OCI-LY7 (cell line): ENCODE measurements at regions not wholly inside any gene's neighbourhood (a gene's known extent, or its start where the extent isn't known, plus 50 kb on each side); places are given as distances from the start of the nearest gene placed in this dataset.

ENCODE experiments used
- BruUV-seq: library from RNA; stranded (reverse); fragments of 400-500 nt; replicated peaks from 2 replicates; lab custom pipeline; 2021; lab: Mats Ljungman, UMichigan
- CTCF ChIA-PET: fragments of 300-600 bp; sonication (Branson Sonifier 250); formaldehyde crosslinking; loops from one replicate; lab custom pipeline; 2022; ENCODE audit warnings: antibody characterized with exemption; ENCODE audit not compliant: unreplicated experiment; lab: Charles Lee
- POLR2A ChIA-PET: fragments of 300-600 bp; sonication (Branson Sonifier 250); formaldehyde crosslinking; loops from one replicate; lab custom pipeline; 2022; ENCODE audit warnings: antibody characterized with exemption; lab: Charles Lee
- DNase-seq: peaks from one replicate; pipeline ENCODE4 v3.0.0-alpha.2; 2015; ENCODE audit warnings: low spot score
- H2AFZ ChIP-seq: fragments of 200-600 bp; sonication (generic), shearing (Covaris generic); 2 replicates; pipeline ENCODE4 v1.6.1; 2014; ENCODE audit warnings: mild to moderate bottlenecking, antibody characterized with exemption, low read length, moderate library complexity
- H3K27ac ChIP-seq: fragments of 200-600 bp; sonication (generic); 2 replicates; pipeline ENCODE4 v1.5.1; 2014; ENCODE audit warnings: mixed run types, low read depth, mild to moderate bottlenecking, moderate library complexity, low read length, inconsistent platforms; ENCODE audit not compliant: poor library complexity, severe bottlenecking
- H3K36me3 ChIP-seq: fragments of 200-600 bp; sonication (generic); 2 replicates; pipeline ENCODE4 v1.6.1; 2014; ENCODE audit warnings: mild to moderate bottlenecking, antibody characterized with exemption, low read length, moderate library complexity, mixed read lengths; ENCODE audit not compliant: insufficient read depth
- H3K4me1 ChIP-seq: fragments of 200-600 bp; sonication (generic); 2 replicates; pipeline ENCODE4 v1.5.1; 2014; ENCODE audit warnings: mild to moderate bottlenecking, low read length; ENCODE audit not compliant: insufficient read depth, poor library complexity, severe bottlenecking
- H3K4me2 ChIP-seq: fragments of 200-600 bp; sonication (generic); 2 replicates; pipeline ENCODE4 v1.6.1; 2014; ENCODE audit warnings: mild to moderate bottlenecking, low read length
- H3K4me3 ChIP-seq: fragments of 200-600 bp; sonication (generic); 2 replicates; pipeline ENCODE4 v1.5.1; 2014; ENCODE audit warnings: mild to moderate bottlenecking, low read depth, low read length; ENCODE audit not compliant: poor library complexity, severe bottlenecking
- H3K79me2 ChIP-seq: fragments of 200-600 bp; sonication (generic); 2 replicates; pipeline ENCODE4 v1.6.1; 2016; ENCODE audit warnings: low read depth, mild to moderate bottlenecking, low read length, moderate library complexity, mixed read lengths; ENCODE audit not compliant: insufficient read depth
- H3K9me2 ChIP-seq: fragments of 200-600 bp; sonication (generic); 2 replicates; pipeline ENCODE4 v1.6.1; 2016; ENCODE audit warnings: mild to moderate bottlenecking, low read length, mixed read lengths; ENCODE audit not compliant: insufficient read depth
- H3K9me3 ChIP-seq: fragments of 200-600 bp; sonication (generic); 2 replicates; pipeline ENCODE4 v1.6.1; 2014; ENCODE audit warnings: mild to moderate bottlenecking, mixed run types, low read length, mixed read lengths
- H4K20me1 ChIP-seq: fragments of 200-600 bp; sonication (generic); 2 replicates; pipeline ENCODE4 v1.6.1; 2014; ENCODE audit warnings: mild to moderate bottlenecking, antibody characterized with exemption, low read length, moderate library complexity, mixed read lengths; ENCODE audit not compliant: insufficient read depth
- CTCF ChIP-seq: fragments of 200-600 bp; sonication (generic); conservative IDR thresholded peaks from 2 replicates; pipeline ENCODE4 v1.5.1; 2014; ENCODE audit warnings: mild to moderate bottlenecking, antibody characterized with exemption, low read length, moderate library complexity, mixed read lengths
- EZH2phosphoT487 ChIP-seq: fragments of 200-600 bp; sonication (generic); IDR thresholded peaks from 2 replicates; pipeline ENCODE4 v1.6.1; 2018; ENCODE audit warnings: low read depth, borderline replicate concordance, mild to moderate bottlenecking, mixed run types, antibody characterized with exemption, low read length, moderate library complexity, mixed read lengths
- intact Hi-C: fragments of 100-400 bp; cut with micrococcal nuclease; formaldehyde crosslinking; loops from one replicate; pipeline ENCODE4 v1.10.0; 2022; ENCODE audit not compliant: unreplicated experiment

DNA sequence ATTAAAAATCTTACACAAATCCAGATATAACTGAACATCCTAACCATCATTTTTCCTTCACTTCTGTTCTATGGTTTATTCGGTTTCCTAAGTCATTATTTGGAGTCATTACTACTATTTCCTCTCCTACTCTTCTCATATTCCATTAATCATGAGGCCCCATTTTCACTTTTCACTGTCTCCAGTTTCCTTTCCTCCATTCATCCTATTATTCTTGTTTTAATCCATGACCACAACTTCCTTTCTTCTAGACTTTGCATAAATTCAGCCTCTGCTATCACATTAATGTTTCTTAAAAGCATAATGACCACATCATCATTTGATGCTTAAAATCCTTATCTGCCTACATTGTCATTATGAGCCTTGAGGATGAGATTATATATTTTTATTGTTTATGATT, 555.0 kb upstream of the NDST4 start:
- Histone ChIP-seq H3K27ac (no peak overlapping the region), H3K36me3 (no peaks in the 10 kb centered on the region), H3K79me2 (no peaks in the 10 kb centered on the region), H2AFZ (no peak overlapping the region), H3K4me3 (no peak overlapping the region), H4K20me1 (no peaks in the 10 kb centered on the region), H3K9me2 (no peaks in the 10 kb centered on the region), H3K9me3 (no peaks in the 10 kb centered on the region), H3K4me1 (no peaks in the 10 kb centered on the region), H3K4me2 (no peak overlapping the region)
- ChIA-PET CTCF (no interaction called here), POLR2A (no interaction called here)
- no peak for DNase-seq
- intact Hi-C loops: no loop called here
- TF ChIP-seq CTCF: no peak
- no peak for TF ChIP-seq EZH2phosphoT487
- BruUV-seq: no TSS peak

- no peak overlapping the region for H3K4me3 ChIP-seq
- no peaks in the 10 kb centered on the region for H3K9me3 ChIP-seq
- TF ChIP-seq EZH2phosphoT487 (no peak), CTCF (no peak)
- CTCF ChIA-PET: no interaction called here
- BruUV-seq: no TSS peak
- H3K79me2 ChIP-seq: no peaks in the 10 kb centered on the region
- intact Hi-C loops: no loop called here
- H3K9me2 ChIP-seq: no peaks in the 10 kb centered on the region
- H3K36me3 ChIP-seq: no peaks in the 10 kb centered on the region
- H2AFZ ChIP-seq: no peak overlapping the region
- no peaks in the 10 kb centered on the region for H4K20me1 ChIP-seq
- POLR2A ChIA-PET: interaction anchor here (1.0 to 1.2 kb wide), 2 partner anchors 13 to 21 kb away, joined by 3 to 4 read pairs; no protein-coding TSS in a partner anchor
- no peaks in the 10 kb centered on the region for H3K4me1 ChIP-seq
- DNase-seq: no peak
- H3K27ac ChIP-seq: no peak overlapping the region
- no peak overlapping the region for H3K4me2 ChIP-seq
These were observed 550.9 kb upstream of the NDST4 start for GRCh38 chr4:115664285-115664684.

GRCh38 chr4:115660465-115660864, 547.0 kb upstream of the NDST4 start:
- Histone ChIP-seq H3K4me3 (no peak overlapping the region), H3K9me3 (no peaks in the 10 kb centered on the region), H4K20me1 (no peaks in the 10 kb centered on the region), H3K4me2 (no peak overlapping the region), H3K36me3 (no peaks in the 10 kb centered on the region), H3K9me2 (no peaks in the 10 kb centered on the region), H2AFZ (no peak overlapping the region), H3K4me1 (no peaks in the 10 kb centered on the region), H3K79me2 (no peaks in the 10 kb centered on the region), H3K27ac (no peak overlapping the region)
- DNase-seq: no peak
- TF ChIP-seq CTCF (no peak), EZH2phosphoT487 (no peak)
- POLR2A ChIA-PET: no interaction called here
- intact Hi-C loops: no loop called here
- CTCF ChIA-PET: no interaction called here
- BruUV-seq: no TSS peak
